ENCODE measurements at regions not wholly inside any gene's neighbourhood (a gene's known extent, or its start where the extent isn't known, plus 50 kb on each side); places are given as distances from the start of the nearest gene placed in this dataset.

- Histone ChIP-seq H3K36me3 (ENCODE audit: insufficient read depth, low read length) (no peaks in the 10 kb centered on the region), H3K27me3 (ENCODE audit: insufficient read depth, low read length, poor library complexity) (no peaks in the 10 kb centered on the region), H2AFZ (ENCODE audit: low read depth, low read length) (no peak overlapping the region), H3K4me2 (ENCODE audit: insufficient read depth, low read length) (no peak overlapping the region), H3K79me2 (ENCODE audit: insufficient read depth, low read length) (no peaks in the 10 kb centered on the region), H3K9me3 (ENCODE audit: insufficient read depth, low read length, severe bottlenecking) (peaks cover 3% of the 10 kb centered on the region), H3K27ac (ENCODE audit: low read length) (no peak overlapping the region), H3K4me1 (ENCODE audit: insufficient read depth, low read length) (no peaks in the 10 kb centered on the region), H3K9ac (ENCODE audit: low read depth, low read length) (no peak overlapping the region), H3K4me3 (ENCODE audit: low read depth in 1 of 2, low read length in 2 of 2) (no peak overlapping the region), H4K20me1 (ENCODE audit: insufficient read depth, low read length) (no peaks in the 10 kb centered on the region)
- DNase-seq (no peak), ATAC-seq (ENCODE audit: insufficient read depth, low read depth) (no peak)
- TF ChIP-seq EZH2 (IDR thresholded peaks at IDR 0.05; ENCODE audit: borderline replicate concordance, low read depth, low read length, severe bottlenecking) (no peak), CTCF (IDR thresholded peaks at IDR 0.05; ENCODE audit: borderline replicate concordance, extremely low read depth, low read length, poor library complexity, severe bottlenecking) (no peak)
These were observed 83.5 kb upstream of the C14orf180 start for GRCh38 chr14:104496095-104496494.

- no peak for ATAC-seq (ENCODE audit: insufficient read depth, low read depth)
These were observed 79.5 kb upstream of the C14orf180 start for GRCh38 chr14:104499784-104500760.

GRCh38 chr14:104502060-104502459 is 77.5 kb upstream of the C14orf180 start:
- no peaks in the 10 kb centered on the region for H3K4me1 ChIP-seq (ENCODE audit: insufficient read depth, low read length)
- H3K79me2 ChIP-seq (ENCODE audit: insufficient read depth, low read length): no peaks in the 10 kb centered on the region
- H4K20me1 ChIP-seq (ENCODE audit: insufficient read depth, low read length): no peaks in the 10 kb centered on the region
- H3K27me3 ChIP-seq (ENCODE audit: insufficient read depth, low read length, poor library complexity): no peaks in the 10 kb centered on the region
- no peak overlapping the region for H3K9ac ChIP-seq (ENCODE audit: low read depth, low read length)
- ATAC-seq (ENCODE audit: insufficient read depth, low read depth) (no peak), DNase-seq (no peak)
- no peaks in the 10 kb centered on the region for H3K36me3 ChIP-seq (ENCODE audit: insufficient read depth, low read length)
- no peak for TF ChIP-seq EZH2 (IDR thresholded peaks at IDR 0.05; ENCODE audit: borderline replicate concordance, low read depth, low read length, severe bottlenecking)
- no peak for TF ChIP-seq CTCF (IDR thresholded peaks at IDR 0.05; ENCODE audit: borderline replicate concordance, extremely low read depth, low read length, poor library complexity, severe bottlenecking)
- H3K4me2 ChIP-seq (ENCODE audit: insufficient read depth, low read length): no peak overlapping the region
- H3K4me3 ChIP-seq (ENCODE audit: low read depth in 1 of 2, low read length in 2 of 2): no peak overlapping the region
- peaks cover 11% of the 10 kb centered on the region for H3K9me3 ChIP-seq (ENCODE audit: insufficient read depth, low read length, severe bottlenecking)
- H3K27ac ChIP-seq (ENCODE audit: low read length): no peak overlapping the region
- H2AFZ ChIP-seq (ENCODE audit: low read depth, low read length): no peak overlapping the region

More at GRCh38 chr14:104499784-104500760, 79.5 kb upstream of the C14orf180 start:
- no peak overlapping the region for H3K9ac ChIP-seq (ENCODE audit: low read depth, low read length)
- TF ChIP-seq EZH2 (IDR thresholded peaks at IDR 0.05; ENCODE audit: borderline replicate concordance, low read depth, low read length, severe bottlenecking) (no peak), CTCF (IDR thresholded peaks at IDR 0.05; ENCODE audit: borderline replicate concordance, extremely low read depth, low read length, poor library complexity, severe bottlenecking) (no peak)
- H3K27me3 ChIP-seq (ENCODE audit: insufficient read depth, low read length, poor library complexity): no peaks in the 10 kb centered on the region
- no peak overlapping the region for H3K4me3 ChIP-seq (ENCODE audit: low read depth in 1 of 2, low read length in 2 of 2)
- H3K79me2 ChIP-seq (ENCODE audit: insufficient read depth, low read length): no peaks in the 10 kb centered on the region
- no peak overlapping the region for H3K27ac ChIP-seq (ENCODE audit: low read length)
- peaks cover 14% of the 10 kb centered on the region for H3K9me3 ChIP-seq (ENCODE audit: insufficient read depth, low read length, severe bottlenecking)
- H3K4me2 ChIP-seq (ENCODE audit: insufficient read depth, low read length): no peak overlapping the region
- no peaks in the 10 kb centered on the region for H4K20me1 ChIP-seq (ENCODE audit: insufficient read depth, low read length)
- H3K4me1 ChIP-seq (ENCODE audit: insufficient read depth, low read length): no peaks in the 10 kb centered on the region
- H3K36me3 ChIP-seq (ENCODE audit: insufficient read depth, low read length): no peaks in the 10 kb centered on the region
- no peak for DNase-seq
- no peak overlapping the region for H2AFZ ChIP-seq (ENCODE audit: low read depth, low read length)
